HEK293T (cell line): ENCODE measurements at regions not wholly inside any gene's neighbourhood (a gene's known extent, or its start where the extent isn't known, plus 50 kb on each side); places are given as distances from the start of the nearest gene placed in this dataset.

ENCODE experiments used
- ARNT ChIP-seq: fragments of 450-650 bp; IDR thresholded peaks from 2 replicates; pipeline ENCODE4 v1.6.1; 2017; ENCODE audit warnings: mild to moderate bottlenecking
- BHLHE40 ChIP-seq: fragments of 450-650 bp; IDR thresholded peaks from 2 replicates; pipeline ENCODE4 v1.6.1; 2016; ENCODE audit warnings: mild to moderate bottlenecking, moderate library complexity, borderline replicate concordance
- CTBP1 ChIP-seq: fragments of 450-650 bp; IDR thresholded peaks from 2 replicates; pipeline ENCODE4 v1.6.1; 2016; ENCODE audit warnings: borderline replicate concordance
- ELF4 ChIP-seq: fragments of 450-650 bp; IDR thresholded peaks from 2 replicates; pipeline ENCODE4 v1.6.1; 2017; ENCODE audit warnings: antibody characterized with exemption
- FOXA1 ChIP-seq: fragments of 450-650 bp; IDR thresholded peaks from 2 replicates; pipeline ENCODE4 v1.6.1; 2016; ENCODE audit warnings: mild to moderate bottlenecking
- FOXK2 ChIP-seq: fragments of 450-650 bp; IDR thresholded peaks from 2 replicates; pipeline ENCODE4 v1.6.1; 2016; ENCODE audit warnings: mild to moderate bottlenecking
- FOXM1 ChIP-seq: fragments of 450-650 bp; IDR thresholded peaks from 2 replicates; pipeline ENCODE4 v1.6.1; 2017; ENCODE audit warnings: mild to moderate bottlenecking, borderline replicate concordance
- HDGF ChIP-seq: fragments of 450-650 bp; IDR thresholded peaks from 2 replicates; pipeline ENCODE4 v1.6.1; 2017; ENCODE audit warnings: antibody characterized with exemption, borderline replicate concordance
- NFRKB ChIP-seq: fragments of 450-650 bp; IDR thresholded peaks from 2 replicates; pipeline ENCODE4 v1.6.1; 2016; ENCODE audit warnings: mild to moderate bottlenecking, moderate library complexity
- PKNOX1 ChIP-seq: fragments of 450-650 bp; IDR thresholded peaks from 2 replicates; pipeline ENCODE4 v1.6.1; 2016
- SP1 ChIP-seq: fragments of 450-650 bp; IDR thresholded peaks from 2 replicates; pipeline ENCODE4 v1.6.1; 2017
- SUZ12 ChIP-seq: fragments of 450-650 bp; IDR thresholded peaks from 2 replicates; pipeline ENCODE4 v1.6.1; 2016; ENCODE audit warnings: mild to moderate bottlenecking
- TARDBP ChIP-seq: fragments of 450-650 bp; IDR thresholded peaks from 2 replicates; pipeline ENCODE4 v1.6.1; 2016
- ZNF384 ChIP-seq: fragments of 450-650 bp; IDR thresholded peaks from 2 replicates; pipeline ENCODE4 v1.6.1; 2016

GRCh38 chr1:55696891-55697290, 481.7 kb upstream of the USP24 start:
- TF ChIP-seq BHLHE40 = no peak
- TF ChIP-seq ELF4 = no peak
- no peak for TF ChIP-seq SUZ12
- TF ChIP-seq HDGF = no peak
- TF ChIP-seq ZNF384 = no peak
- TF ChIP-seq SP1 = no peak
- TF ChIP-seq CTBP1 = no peak
- no peak for TF ChIP-seq FOXM1
- TF ChIP-seq FOXA1 = no peak
- no peak for TF ChIP-seq ARNT
- TF ChIP-seq TARDBP = no peak
- TF ChIP-seq PKNOX1 = no peak
- no peak for TF ChIP-seq NFRKB
- no peak for TF ChIP-seq FOXK2
